Esophagus (tissue), 2 donors: ENCODE measurements at regions not wholly inside any gene's neighbourhood (a gene's known extent, or its start where the extent isn't known, plus 50 kb on each side); places are given as distances from the start of the nearest gene placed in this dataset.

ENCODE experiments used
- H3K27ac ChIP-seq, 2 donors: one replicate each; pipeline ENCODE4 v1.5.1; 2013; ENCODE audit warnings: low read depth in 2 of 2, mild to moderate bottlenecking in 2 of 2, inconsistent platforms in 1 of 2, low read length in 1 of 2, moderate library complexity in 1 of 2
- H3K27me3 ChIP-seq, 2 donors: one replicate each; pipeline ENCODE4 v1.6.1; 2013; ENCODE audit warnings: low read length in 2 of 2, control low read depth in 1 of 2, mild to moderate bottlenecking in 1 of 2; ENCODE audit not compliant: insufficient read depth in 2 of 2, control insufficient read depth in 1 of 2
- H3K36me3 ChIP-seq, 2 donors: one replicate each; pipeline ENCODE4 v1.6.1; 2013; ENCODE audit warnings: low read length in 1 of 2; ENCODE audit not compliant: control insufficient read depth in 2 of 2, insufficient read depth in 2 of 2
- H3K4me1 ChIP-seq, 2 donors: one replicate each; pipeline ENCODE4 v1.6.1; 2013; ENCODE audit warnings: low read length in 1 of 2; ENCODE audit not compliant: control insufficient read depth in 2 of 2, insufficient read depth in 2 of 2
- H3K4me3 ChIP-seq, 2 donors: one replicate each; pipeline ENCODE4 v1.5.1; 2013; ENCODE audit warnings: low read length in 2 of 2, mild to moderate bottlenecking in 2 of 2, low read depth in 1 of 2, moderate library complexity in 1 of 2
- H3K9me3 ChIP-seq, 2 donors: one replicate each; pipeline ENCODE4 v1.6.1; 2013; ENCODE audit warnings: mild to moderate bottlenecking in 2 of 2, low read depth in 1 of 2, low read length in 1 of 2, moderate library complexity in 1 of 2; ENCODE audit not compliant: control insufficient read depth in 2 of 2, insufficient read depth in 1 of 2
- WGBS, 2 donors: extraction: QIAGEN DNeasy Blood & Tissue Kit; methylation state at CpG; one replicate each; pipeline ENCODE4 v1.1.7; 2013; 5-methylcytosine and 5-hydroxymethylcytosine counted together
- donor health status: healthy with polysubstance abuse.
- donor health status: Bipolar disorder and iron deficiency.

- H3K36me3 ChIP-seq = no peaks in the 10 kb centered on the region
- no peak overlapping the region for H3K4me3 ChIP-seq
- no peak overlapping the region for H3K27ac ChIP-seq
- WGBS, 2 donors = 74 to 77% methylated on average over 7 of the region's 7 CpGs
- no peaks in the 10 kb centered on the region for H3K4me1 ChIP-seq
- H3K9me3 ChIP-seq = no peaks in the 10 kb centered on the region
- no peaks in the 10 kb centered on the region for H3K27me3 ChIP-seq
These were observed 316.2 kb upstream of the THSD7B start for GRCh38 chr2:136448986-136449780.

GRCh38 chr2:136448432-136448831, 316.9 kb upstream of the THSD7B start:
- Histone ChIP-seq H3K9me3 (no peaks in the 10 kb centered on the region), H3K4me1 (no peaks in the 10 kb centered on the region), H3K27ac (no peak overlapping the region), H3K4me3 (no peak overlapping the region), H3K27me3 (no peaks in the 10 kb centered on the region), H3K36me3 (no peaks in the 10 kb centered on the region)
- WGBS, 2 donors = 57 to 75% methylated on average over 1 of the region's 1 CpG

GRCh38 chr2:136444323-136444722, 321.0 kb upstream of the THSD7B start:
- no peaks in the 10 kb centered on the region for H3K9me3 ChIP-seq
- no peaks in the 10 kb centered on the region for H3K27me3 ChIP-seq
- WGBS, 2 donors = 59 to 65% methylated on average over 7 of the region's 7 CpGs
- no peaks in the 10 kb centered on the region for H3K4me1 ChIP-seq
- no peak overlapping the region for H3K4me3 ChIP-seq
- no peak overlapping the region for H3K27ac ChIP-seq
- H3K36me3 ChIP-seq = no peaks in the 10 kb centered on the region

GRCh38 chr2:136443661-136444060, 321.7 kb upstream of the THSD7B start:
- no peaks in the 10 kb centered on the region for H3K4me1 ChIP-seq
- no peaks in the 10 kb centered on the region for H3K36me3 ChIP-seq
- no peak overlapping the region for H3K4me3 ChIP-seq
- H3K27ac ChIP-seq = no peak overlapping the region
- H3K27me3 ChIP-seq = no peaks in the 10 kb centered on the region
- no peaks in the 10 kb centered on the region for H3K9me3 ChIP-seq
- 42 to 46% methylated on average over 2 of the region's 2 CpGs for WGBS, 2 donors

- Histone ChIP-seq H3K4me1 (no peaks in the 10 kb centered on the region), H3K9me3 (no peaks in the 10 kb centered on the region), H3K27me3 (no peaks in the 10 kb centered on the region), H3K4me3 (no peak overlapping the region), H3K36me3 (no peaks in the 10 kb centered on the region), H3K27ac (no peak overlapping the region)
- WGBS, 2 donors = 80 to 85% methylated on average over 9 of the region's 9 CpGs
These were observed 323.2 kb upstream of the THSD7B start for GRCh38 chr2:136441979-136442714.

GRCh38 chr2:136439064-136439676, 321.2 kb upstream of the CXCR4 start:
- H3K4me1 ChIP-seq = no peaks in the 10 kb centered on the region
- H3K27ac ChIP-seq = no peak overlapping the region
- H3K36me3 ChIP-seq = no peaks in the 10 kb centered on the region
- H3K9me3 ChIP-seq = no peaks in the 10 kb centered on the region
- no peaks in the 10 kb centered on the region for H3K27me3 ChIP-seq
- no peak overlapping the region for H3K4me3 ChIP-seq
- WGBS, 2 donors = 59 to 62% methylated on average over 5 of the region's 5 CpGs

GRCh38 chr2:136437461-136437860, 319.5 kb upstream of the CXCR4 start:
- WGBS, 2 donors = 92 to 99% methylated on average over 5 of the region's 5 CpGs
- Histone ChIP-seq H3K27ac (no peak overlapping the region), H3K27me3 (no peaks in the 10 kb centered on the region), H3K4me1 (no peaks in the 10 kb centered on the region), H3K9me3 (no peaks in the 10 kb centered on the region), H3K36me3 (no peaks in the 10 kb centered on the region), H3K4me3 (no peak overlapping the region)

- H3K27ac ChIP-seq = no peak overlapping the region
- no peaks in the 10 kb centered on the region for H3K4me1 ChIP-seq
- no peaks in the 10 kb centered on the region for H3K9me3 ChIP-seq
- no peak overlapping the region for H3K4me3 ChIP-seq
- H3K27me3 ChIP-seq = no peaks in the 10 kb centered on the region
- WGBS, 2 donors = 73 to 76% methylated on average over 5 of the region's 5 CpGs
- no peaks in the 10 kb centered on the region for H3K36me3 ChIP-seq
These were observed 319.0 kb upstream of the CXCR4 start for GRCh38 chr2:136436936-136437335.

GRCh38 chr2:136434251-136434715, 316.3 kb upstream of the CXCR4 start:
- H3K4me3 ChIP-seq = no peak overlapping the region
- no peaks in the 10 kb centered on the region for H3K36me3 ChIP-seq
- WGBS, 2 donors = 68 to 73% methylated on average over 5 of the region's 5 CpGs
- H3K27me3 ChIP-seq = no peaks in the 10 kb centered on the region
- H3K9me3 ChIP-seq = no peaks in the 10 kb centered on the region
- H3K27ac ChIP-seq = no peak overlapping the region
- H3K4me1 ChIP-seq = no peaks in the 10 kb centered on the region
